Uterus (tissue), 3 donors: ENCODE measurements at regions not wholly inside any gene's neighbourhood (a gene's known extent, or its start where the extent isn't known, plus 50 kb on each side); places are given as distances from the start of the nearest gene placed in this dataset.

ENCODE experiments used
- DNase-seq, 2 donors: peaks; one replicate each; pipeline ENCODE4 v3.0.0-alpha.2; 2019 to 2020
- H3K27ac ChIP-seq, 2 donors: fragments of 200-600 bp; sonication (generic); 1 replicate in 1 of 2; 2 replicates in 1 of 2; pipeline ENCODE4 v1.5.1; 2016 to 2018
- H3K27me3 ChIP-seq, 2 donors: fragments of 200-600 bp; sonication (generic); one replicate each; pipeline ENCODE4 v1.5.1; 2018 to 2019; ENCODE audit warnings: control low read depth in 1 of 2
- H3K36me3 ChIP-seq, 2 donors: fragments of 200-600 bp; sonication (generic); one replicate each; pipeline ENCODE4 v1.5.1; 2019; ENCODE audit warnings: control low read depth in 1 of 2
- H3K4me1 ChIP-seq, 2 donors: fragments of 200-600 bp; sonication (generic); one replicate each; pipeline ENCODE4 v1.5.1; 2018 to 2019; ENCODE audit warnings: control low read depth in 1 of 2
- H3K4me3 ChIP-seq, 2 donors: fragments of 200-600 bp; sonication (generic); 1 replicate in 1 of 2; 2 replicates in 1 of 2; pipeline ENCODE4 v1.5.1; 2018 to 2019; ENCODE audit warnings: mild to moderate bottlenecking in 1 of 2
- H3K9me3 ChIP-seq, 2 donors: fragments of 200-600 bp; sonication (generic); one replicate each; pipeline ENCODE4 v1.5.1; 2019; ENCODE audit warnings: control low read depth in 1 of 2
- CTCF ChIP-seq, 4 experiments: fragments of 200-600 bp in 2 of 4; fragments of 450-650 bp in 2 of 4; sonication (generic) in 2 of 4; IDR thresholded peaks; one replicate each; pipeline ENCODE4 v1.5.1; 2016 to 2019; ENCODE audit warnings: antibody characterized with exemption in 4 of 4, mild to moderate bottlenecking in 2 of 4, moderate library complexity in 1 of 4
- POLR2A ChIP-seq, 2 donors: fragments of 450-650 bp; IDR thresholded peaks; one replicate each; pipeline ENCODE4 v1.6.1; 2016; ENCODE audit warnings: antibody characterized with exemption in 2 of 2, mild to moderate bottlenecking in 1 of 2, moderate library complexity in 1 of 2
- intact Hi-C: fragments of 100-400 bp; cut with DNase I; formaldehyde crosslinking; loops from one replicate; pipeline ENCODE4 v1.15.1; 2023; ENCODE audit warnings: low total_unique reads
- donor health status: DM: yes; HTN: yes; CAD: no.

- no peak overlapping the region for H3K27ac ChIP-seq
- TF ChIP-seq POLR2A (IDR thresholded peaks at IDR 0.05) (no peak), CTCF (IDR thresholded peaks at IDR 0.05) (no peak)
Measured at GRCh38 chr10:84850826-84851225, 522.4 kb downstream of the CCSER2 start.

GRCh38 chr10:84854439-84854838 lies 526.0 kb downstream of the CCSER2 start:
- DNase-seq: no peak
- H3K9me3 ChIP-seq: no peaks in the 10 kb centered on the region
- intact Hi-C loops: no loop called here
- H3K27ac ChIP-seq: no peak overlapping the region
- no peaks in the 10 kb centered on the region for H3K27me3 ChIP-seq
- no peak overlapping the region for H3K4me3 ChIP-seq
- TF ChIP-seq CTCF (IDR thresholded peaks at IDR 0.05) (no peak), POLR2A (IDR thresholded peaks at IDR 0.05) (no peak)
- no peaks in the 10 kb centered on the region for H3K4me1 ChIP-seq
- no peaks in the 10 kb centered on the region for H3K36me3 ChIP-seq

More at GRCh38 chr10:84850826-84851225, 522.4 kb downstream of the CCSER2 start:
- H3K36me3 ChIP-seq: no peaks in the 10 kb centered on the region
- H3K4me1 ChIP-seq: no peaks in the 10 kb centered on the region
- no peak overlapping the region for H3K4me3 ChIP-seq
- intact Hi-C loops: no loop called here
- no peak for DNase-seq
- no peaks in the 10 kb centered on the region for H3K27me3 ChIP-seq
- H3K9me3 ChIP-seq: no peaks in the 10 kb centered on the region

- TF ChIP-seq POLR2A (IDR thresholded peaks at IDR 0.05) (no peak), CTCF (IDR thresholded peaks at IDR 0.05) (no peak)
- no peaks in the 10 kb centered on the region for H3K27me3 ChIP-seq
- no peaks in the 10 kb centered on the region for H3K36me3 ChIP-seq
- no peak for DNase-seq
- no peaks in the 10 kb centered on the region for H3K9me3 ChIP-seq
- intact Hi-C loops: no loop called here
- H3K4me1 ChIP-seq: no peaks in the 10 kb centered on the region
- H3K4me3 ChIP-seq: no peak overlapping the region
- H3K27ac ChIP-seq: no peak overlapping the region
Measured at GRCh38 chr10:84860855-84861254, 532.5 kb downstream of the CCSER2 start.

- Histone ChIP-seq H3K4me3 (no peak overlapping the region), H3K27ac (no peak overlapping the region), H3K4me1 (no peaks in the 10 kb centered on the region), H3K36me3 (no peaks in the 10 kb centered on the region), H3K27me3 (no peaks in the 10 kb centered on the region), H3K9me3 (no peaks in the 10 kb centered on the region)
- DNase-seq: no peak
- TF ChIP-seq POLR2A (IDR thresholded peaks at IDR 0.05) (no peak), CTCF (IDR thresholded peaks at IDR 0.05) (no peak)
- intact Hi-C loops: no loop called here
Measured at GRCh38 chr10:84862551-84862950, 534.2 kb downstream of the CCSER2 start.

GRCh38 chr10:84863675-84864074 lies 535.3 kb downstream of the CCSER2 start:
- no peak for DNase-seq
- Histone ChIP-seq H3K4me3 (no peak overlapping the region), H3K9me3 (no peaks in the 10 kb centered on the region), H3K36me3 (no peaks in the 10 kb centered on the region), H3K4me1 (no peaks in the 10 kb centered on the region), H3K27ac (no peak overlapping the region), H3K27me3 (no peaks in the 10 kb centered on the region)
- no peak for TF ChIP-seq CTCF (IDR thresholded peaks at IDR 0.05)
- intact Hi-C loops: no loop called here
